Body of pancreas (tissue), 4 donors: ENCODE measurements at regions not wholly inside any gene's neighbourhood (a gene's known extent, or its start where the extent isn't known, plus 50 kb on each side); places are given as distances from the start of the nearest gene placed in this dataset.

Source experiments
- ATAC-seq: fragments of 150-250 bp; one replicate; pipeline ENCODE4 v1.9.1; 2016
- DNase-seq, 4 donors: peaks; one replicate each; pipeline ENCODE4 v3.0.0-alpha.2; 2019
- H3K27ac ChIP-seq, 4 donors: fragments of 200-600 bp; sonication (generic); 1 replicate in 3 of 4; 2 replicates in 1 of 4; pipeline versions ENCODE4 v1.5.1 to v1.6.1; 2016 to 2019; ENCODE audit warnings: mild to moderate bottlenecking in 1 of 4, mixed read lengths in 1 of 4, moderate library complexity in 1 of 4
- H3K27me3 ChIP-seq, 2 donors: fragments of 200-600 bp; sonication (generic); one replicate each; pipeline ENCODE4 v1.6.0; 2016; ENCODE audit warnings: mild to moderate bottlenecking in 1 of 2
- H3K36me3 ChIP-seq, 2 donors: fragments of 200-600 bp; sonication (generic); replicated peaks in 1 of 2; 2 replicates each; pipeline ENCODE4 v1.5.1; 2016; ENCODE audit warnings: low read depth in 2 of 2; ENCODE audit not compliant: insufficient read depth in 1 of 2
- H3K4me1 ChIP-seq: fragments of 200-600 bp; sonication (generic); one replicate; pipeline ENCODE4 v1.6.0; 2016
- H3K4me3 ChIP-seq, 2 donors: fragments of 200-600 bp; sonication (generic); 1 replicate in 1 of 2; 2 replicates in 1 of 2; pipeline ENCODE4 v1.5.1; 2016 to 2019
- H3K9me3 ChIP-seq, 3 donors: fragments of 200-600 bp; sonication (generic); 1 replicate in 2 of 3; 2 replicates in 1 of 3; pipeline ENCODE4 v1.5.1; 2016
- POLR2A ChIP-seq, 3 donors: fragments of 450-650 bp; IDR thresholded peaks; one replicate each; pipeline ENCODE4 v1.6.1; 2016; ENCODE audit warnings: antibody characterized with exemption in 3 of 3, mild to moderate bottlenecking in 2 of 3
- WGBS, 2 donors: methylation state at CpG; one replicate each; pipeline ENCODE4 v1.1.5; 2017; 5-methylcytosine and 5-hydroxymethylcytosine counted together
- intact Hi-C: fragments of 100-400 bp; cut with DNase I; formaldehyde crosslinking; loops from one replicate; pipeline ENCODE4 v1.15.1; 2023
- TF ChIP-seq, protein P1 (sequence below), 7 experiments: fragments of 450-650 bp in 4 of 7; fragments of 200-600 bp in 3 of 7; sonication (generic) in 3 of 7; IDR thresholded peaks; one replicate each; pipeline ENCODE4 v1.5.1; 2016 to 2019; ENCODE audit warnings: antibody characterized with exemption in 7 of 7

DNA sequence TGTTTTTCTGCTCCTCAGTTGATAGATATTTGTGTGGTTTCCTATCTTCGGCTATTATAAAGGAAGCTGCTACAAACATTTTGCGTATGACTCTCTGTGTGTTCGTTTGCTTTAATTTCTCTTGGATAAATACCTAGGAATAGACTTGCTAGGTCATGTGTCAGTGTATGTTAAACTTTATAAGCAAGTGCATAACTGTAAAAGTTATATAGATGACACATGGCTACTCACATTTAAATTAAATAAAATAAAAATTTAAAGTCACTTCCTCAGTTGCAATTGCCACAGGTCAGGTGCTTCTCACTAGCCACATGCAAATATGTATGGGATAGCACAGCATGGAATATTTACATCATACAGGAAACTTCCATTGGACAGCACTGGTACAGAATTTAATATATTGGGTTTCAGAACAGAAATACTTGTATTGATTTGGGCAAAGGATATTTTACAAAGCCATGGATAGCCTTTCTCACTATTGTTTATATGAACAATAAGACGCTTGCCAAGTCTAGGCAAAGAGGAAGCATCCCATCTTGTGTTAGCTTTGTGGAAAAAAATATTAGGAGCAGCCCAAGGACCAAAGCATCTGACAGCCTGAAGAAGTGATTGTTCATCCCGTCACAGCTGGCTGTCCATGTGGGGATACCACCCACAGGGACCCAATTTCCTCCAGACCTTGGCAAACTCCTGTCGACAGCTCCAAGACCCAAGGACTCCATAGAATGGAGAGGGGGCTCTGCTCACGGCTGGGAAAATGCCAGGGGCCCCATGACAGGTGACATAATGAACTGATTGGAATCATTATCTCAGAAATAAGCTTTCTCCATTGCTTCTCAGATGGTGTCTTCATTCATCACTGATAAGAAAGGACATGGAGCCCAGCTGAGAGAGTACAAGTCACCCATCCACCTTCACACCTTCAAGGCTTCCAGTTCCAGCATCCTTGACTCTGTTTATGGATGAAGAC, 196.7 kb downstream of the SH3BP4 start:
- no peaks in the 10 kb centered on the region for H3K4me1 ChIP-seq
- DNase-seq = no peak
- intact Hi-C loops = no loop called here
- no peak overlapping the region for H3K27ac ChIP-seq
- H3K27me3 ChIP-seq = no peaks in the 10 kb centered on the region
- 62 to 64% methylated on average over 7 of the region's 7 CpGs for WGBS, 2 donors
- no peaks in the 10 kb centered on the region for H3K36me3 ChIP-seq
- no peak for ATAC-seq
- no peaks in the 10 kb centered on the region for H3K9me3 ChIP-seq
- TF ChIP-seq POLR2A (IDR thresholded peaks at IDR 0.05) = no peak
- TF ChIP-seq, protein P1, sequence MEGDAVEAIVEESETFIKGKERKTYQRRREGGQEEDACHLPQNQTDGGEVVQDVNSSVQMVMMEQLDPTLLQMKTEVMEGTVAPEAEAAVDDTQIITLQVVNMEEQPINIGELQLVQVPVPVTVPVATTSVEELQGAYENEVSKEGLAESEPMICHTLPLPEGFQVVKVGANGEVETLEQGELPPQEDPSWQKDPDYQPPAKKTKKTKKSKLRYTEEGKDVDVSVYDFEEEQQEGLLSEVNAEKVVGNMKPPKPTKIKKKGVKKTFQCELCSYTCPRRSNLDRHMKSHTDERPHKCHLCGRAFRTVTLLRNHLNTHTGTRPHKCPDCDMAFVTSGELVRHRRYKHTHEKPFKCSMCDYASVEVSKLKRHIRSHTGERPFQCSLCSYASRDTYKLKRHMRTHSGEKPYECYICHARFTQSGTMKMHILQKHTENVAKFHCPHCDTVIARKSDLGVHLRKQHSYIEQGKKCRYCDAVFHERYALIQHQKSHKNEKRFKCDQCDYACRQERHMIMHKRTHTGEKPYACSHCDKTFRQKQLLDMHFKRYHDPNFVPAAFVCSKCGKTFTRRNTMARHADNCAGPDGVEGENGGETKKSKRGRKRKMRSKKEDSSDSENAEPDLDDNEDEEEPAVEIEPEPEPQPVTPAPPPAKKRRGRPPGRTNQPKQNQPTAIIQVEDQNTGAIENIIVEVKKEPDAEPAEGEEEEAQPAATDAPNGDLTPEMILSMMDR (IDR thresholded peaks at IDR 0.05) = no peak
- no peak overlapping the region for H3K4me3 ChIP-seq

- Histone ChIP-seq H3K4me3 (no peak overlapping the region), H3K36me3 (no peaks in the 10 kb centered on the region), H3K27ac (peak overlapping the region in 1 of 4 donors; percentile 14), H3K4me1 (no peaks in the 10 kb centered on the region), H3K9me3 (no peaks in the 10 kb centered on the region), H3K27me3 (no peaks in the 10 kb centered on the region)
- WGBS, 2 donors = 33 to 36% methylated on average over 4 of the region's 4 CpGs
- TF ChIP-seq, protein P1 (IDR thresholded peaks at IDR 0.05) = no peak
- TF ChIP-seq POLR2A (IDR thresholded peaks at IDR 0.05) = no peak
- no peak for DNase-seq
- ATAC-seq = no peak
- intact Hi-C loops = no loop called here
Measured at GRCh38 chr2:235149240-235149659, 197.4 kb downstream of the SH3BP4 start.

- ATAC-seq (no peak), DNase-seq (no peak)
- peak overlapping the region in 1 of 4 donors; percentile 14 for H3K27ac ChIP-seq
- H3K9me3 ChIP-seq = no peaks in the 10 kb centered on the region
- no peaks in the 10 kb centered on the region for H3K27me3 ChIP-seq
- H3K36me3 ChIP-seq = no peaks in the 10 kb centered on the region
- intact Hi-C loops = no loop called here
- no peaks in the 10 kb centered on the region for H3K4me1 ChIP-seq
- 74 to 95% methylated on average over 1 of the region's 1 CpG for WGBS, 2 donors
- no peak overlapping the region for H3K4me3 ChIP-seq
- no peak for TF ChIP-seq POLR2A (IDR thresholded peaks at IDR 0.05)
- TF ChIP-seq, protein P1 (IDR thresholded peaks at IDR 0.05) = no peak
Measured at GRCh38 chr2:235149736-235150135, 197.9 kb downstream of the SH3BP4 start.

GRCh38 chr2:235151152-235151551, 199.3 kb downstream of the SH3BP4 start:
- intact Hi-C loops = no loop called here
- Histone ChIP-seq H3K4me3 (no peak overlapping the region), H3K27me3 (no peaks in the 10 kb centered on the region), H3K27ac (no peak overlapping the region), H3K36me3 (no peaks in the 10 kb centered on the region), H3K9me3 (no peaks in the 10 kb centered on the region), H3K4me1 (no peaks in the 10 kb centered on the region)
- TF ChIP-seq POLR2A (IDR thresholded peaks at IDR 0.05) = no peak
- TF ChIP-seq, protein P1 (IDR thresholded peaks at IDR 0.05) = no peak
- ATAC-seq (no peak), DNase-seq (no peak)
- 55 to 77% methylated on average over 2 of the region's 2 CpGs for WGBS, 2 donors
